ENCODE measurements at regions not wholly inside any gene's neighbourhood (a gene's known extent, or its start where the extent isn't known, plus 50 kb on each side); places are given as distances from the start of the nearest gene placed in this dataset.
A peak's percentile ranks its signal among the peaks of the same experiment; 100 is the strongest.
"Not testable (repeated sequence)": the region's sequence is repeated elsewhere in the genome, so short reads cannot be mapped to it uniquely, and the experiment has no call there.

DNA sequence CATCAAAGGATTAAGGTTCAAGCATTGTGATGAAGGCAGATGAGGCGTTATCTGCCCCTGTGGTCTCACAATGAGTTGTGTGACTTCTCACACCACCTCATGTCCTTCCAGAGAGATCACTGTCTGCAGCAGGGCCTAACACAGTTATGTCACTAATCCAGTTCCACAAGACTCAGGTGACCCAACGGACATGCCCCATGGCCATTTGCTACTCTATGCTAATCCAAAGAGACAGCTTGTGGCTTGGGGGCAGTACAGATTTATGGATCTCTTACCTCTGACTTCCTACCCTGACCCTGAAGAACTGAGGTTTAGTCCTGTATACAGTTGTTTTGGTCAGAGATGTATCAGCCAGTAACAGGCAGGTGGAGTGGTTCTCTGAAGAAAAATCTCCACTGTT lies 147.1 kb downstream of the GLUL start:
- Mint-ChIP-seq H3K36me3 (peaks cover 1% of the 10 kb centered on the region), H3K27ac (no peak overlapping the region), H3K9me3 (no peaks in the 10 kb centered on the region), H3K4me1 (peaks cover 2% of the 10 kb centered on the region), H3K4me3 (no peak overlapping the region), H3K27me3 (peaks cover 14% of the 10 kb centered on the region)
- ATAC-seq (ENCODE audit: low read depth): no peak
- no peak for DNase-seq (ENCODE audit: low spot score in 2 of 2)

DNA sequence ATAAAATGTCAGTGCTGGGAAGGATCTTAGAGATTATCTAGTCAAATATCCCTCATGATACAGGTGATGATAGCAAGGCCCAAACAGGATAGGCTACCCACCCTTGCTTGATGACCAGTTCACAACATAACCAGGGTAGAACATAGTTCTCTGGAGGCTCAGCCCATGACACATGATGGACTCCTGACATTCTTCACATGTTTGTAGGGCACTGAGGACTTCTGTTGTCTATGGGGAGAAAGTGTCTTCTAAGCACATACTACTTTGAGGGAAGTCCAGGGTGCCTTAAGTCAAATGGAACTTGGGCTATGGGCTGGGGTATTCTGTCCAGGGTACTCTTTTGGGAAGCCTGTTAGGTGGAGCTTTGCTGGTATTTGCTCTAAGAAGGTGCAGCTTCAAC lies 148.9 kb downstream of the GLUL start:
- ATAC-seq (ENCODE audit: low read depth) (no peak), DNase-seq (ENCODE audit: low spot score in 2 of 2) (no peak)
- Mint-ChIP-seq H3K27ac (no peak overlapping the region), H3K9me3 (no peaks in the 10 kb centered on the region), H3K4me3 (no peak overlapping the region), H3K36me3 (peaks cover 1% of the 10 kb centered on the region), H3K4me1 (no peaks in the 10 kb centered on the region), H3K27me3 (peaks cover 14% of the 10 kb centered on the region)

DNA sequence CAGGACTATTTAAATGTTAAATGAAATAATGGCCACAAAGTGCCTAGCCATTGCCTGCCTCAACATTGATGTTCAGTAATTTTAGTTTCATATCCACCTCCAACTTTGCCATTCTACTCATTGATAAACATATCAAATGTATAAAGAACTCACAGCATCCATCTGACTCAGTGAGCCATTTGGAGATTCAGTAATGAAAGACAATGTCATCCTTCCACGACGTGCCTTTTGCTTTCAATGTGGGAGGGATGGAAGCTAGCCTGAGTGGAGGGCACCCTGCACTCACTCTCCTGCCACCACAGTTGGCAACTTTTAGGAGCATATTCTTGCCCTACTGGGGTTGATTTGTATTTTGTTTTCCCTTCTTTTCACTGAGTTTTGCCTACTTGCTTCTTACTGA lies 151.5 kb downstream of the GLUL start:
- Mint-ChIP-seq H3K4me3 (no peak overlapping the region), H3K36me3 (no peaks in the 10 kb centered on the region), H3K9me3 (no peaks in the 10 kb centered on the region), H3K27ac (no peak overlapping the region), H3K4me1 (peaks cover 10% of the 10 kb centered on the region), H3K27me3 (peaks cover 10% of the 10 kb centered on the region)
- DNase-seq (ENCODE audit: low spot score in 2 of 2) (no peak), ATAC-seq (ENCODE audit: low read depth) (no peak)

DNA sequence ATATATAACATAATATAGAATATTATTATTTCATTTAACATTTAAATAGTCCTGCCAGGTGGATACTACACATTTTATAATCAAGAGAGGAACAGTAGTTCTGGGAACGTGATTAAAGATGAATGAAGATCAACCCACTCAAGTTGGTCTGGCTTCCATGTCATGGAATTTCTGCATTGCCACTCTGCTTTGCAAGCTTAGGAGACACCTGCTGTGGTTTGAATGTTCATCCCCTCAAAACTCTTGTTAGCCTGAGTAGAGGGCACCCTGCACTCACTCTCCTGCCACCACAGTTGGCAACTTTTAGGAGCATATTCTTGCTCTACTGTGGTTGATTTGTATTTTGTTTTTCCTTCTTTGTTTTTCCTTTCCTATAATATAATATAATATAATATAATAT lies 153.2 kb downstream of the GLUL start:
- DNase-seq (ENCODE audit: low spot score in 2 of 2): no peak
- H3K4me3 Mint-ChIP-seq: no peak overlapping the region
- H3K9me3 Mint-ChIP-seq: no peaks in the 10 kb centered on the region
- H3K27me3 Mint-ChIP-seq: peaks cover 7% of the 10 kb centered on the region
- H3K27ac Mint-ChIP-seq: no peak overlapping the region
- ATAC-seq (ENCODE audit: low read depth): no peak
- H3K36me3 Mint-ChIP-seq: no peaks in the 10 kb centered on the region
- peaks cover 10% of the 10 kb centered on the region for H3K4me1 Mint-ChIP-seq

DNA sequence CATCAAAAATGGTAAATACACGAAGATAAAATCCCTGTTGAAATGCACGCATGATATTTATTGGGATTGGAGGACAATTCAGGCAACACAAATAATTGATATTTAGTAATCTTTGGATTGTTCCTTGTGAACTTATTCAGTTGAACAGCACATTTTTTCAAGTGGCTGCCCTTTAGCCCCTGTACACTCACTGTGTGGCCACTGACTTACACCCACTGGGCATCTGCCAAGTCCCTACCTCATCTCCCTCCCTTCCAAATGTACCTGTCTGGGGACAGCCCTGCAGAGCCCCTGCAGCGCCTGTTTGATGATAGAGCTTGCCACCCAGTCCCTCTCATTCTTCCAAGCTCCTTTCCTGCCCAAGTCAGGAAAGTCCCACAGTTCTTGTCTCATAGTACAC lies 154.3 kb downstream of the GLUL start:
- no peak for DNase-seq (ENCODE audit: low spot score in 2 of 2)
- peaks cover 7% of the 10 kb centered on the region for H3K27me3 Mint-ChIP-seq
- no peak for ATAC-seq (ENCODE audit: low read depth)
- H3K4me3 Mint-ChIP-seq: no peak overlapping the region
- peaks cover 10% of the 10 kb centered on the region for H3K4me1 Mint-ChIP-seq
- H3K9me3 Mint-ChIP-seq: no peaks in the 10 kb centered on the region
- H3K36me3 Mint-ChIP-seq: no peaks in the 10 kb centered on the region
- no peak overlapping the region for H3K27ac Mint-ChIP-seq

DNA sequence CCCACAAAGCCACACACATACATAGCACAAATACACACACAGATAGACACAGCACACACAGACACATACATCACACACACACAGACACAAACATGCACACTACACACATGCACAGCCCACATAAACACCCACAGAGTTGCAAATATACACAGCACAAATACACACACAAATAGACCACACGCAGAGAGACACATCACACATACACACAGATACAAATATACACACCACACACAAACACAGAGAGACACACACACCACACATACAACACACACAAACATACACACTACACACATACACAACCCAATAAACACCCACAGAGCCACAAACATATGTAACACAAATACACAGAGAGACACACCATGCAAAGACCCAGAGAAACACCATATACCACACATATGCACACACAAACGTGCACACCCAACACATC lies 154.9 kb downstream of the GLUL start:
- Mint-ChIP-seq H3K27me3 (peaks cover 7% of the 10 kb centered on the region), H3K9me3 (no peaks in the 10 kb centered on the region)

DNA sequence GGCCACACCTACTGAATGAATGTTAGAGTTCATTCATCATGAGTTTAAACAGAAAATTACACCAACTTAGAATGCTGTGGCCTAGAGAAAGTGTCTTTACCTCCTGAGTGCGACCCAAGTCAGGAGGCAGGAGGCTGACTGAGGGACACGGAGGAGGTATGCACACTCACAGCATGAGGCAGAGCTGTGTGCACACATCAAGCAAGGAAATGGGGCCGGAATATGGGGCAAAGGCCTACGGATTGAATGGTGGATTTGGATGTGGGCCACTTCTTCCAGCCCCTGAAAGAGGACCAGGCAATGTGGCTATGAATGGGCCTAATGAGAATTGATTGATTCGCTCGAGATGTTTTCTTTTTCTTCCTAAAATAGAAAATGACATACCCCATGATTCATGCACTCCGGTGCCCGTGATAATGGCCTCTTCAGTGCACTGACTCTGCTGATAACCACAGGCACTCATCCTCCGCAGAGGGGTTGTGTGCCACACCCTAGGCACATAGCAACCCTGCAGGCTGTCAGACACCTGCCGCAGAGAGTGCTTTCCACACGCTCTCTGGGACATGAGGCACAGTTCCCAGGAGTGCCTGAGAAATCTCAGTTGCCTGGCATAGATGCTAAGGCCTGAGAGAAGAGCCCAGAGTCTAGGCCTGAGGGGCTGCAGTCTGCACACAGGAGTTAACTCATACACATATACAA lies 155.5 kb downstream of the GLUL start:
- Mint-ChIP-seq H3K4me1 (peaks cover 10% of the 10 kb centered on the region), H3K9me3 (no peaks in the 10 kb centered on the region), H3K27ac (no peak overlapping the region), H3K36me3 (no peaks in the 10 kb centered on the region), H3K27me3 (peaks cover 5% of the 10 kb centered on the region), H3K4me3 (no peak overlapping the region)
- no peak for DNase-seq (ENCODE audit: low spot score in 2 of 2)
- no peak for ATAC-seq (ENCODE audit: low read depth)

More for the DNA sequence above, 154.9 kb downstream of the GLUL start:
- no peak overlapping the region for H3K27ac Mint-ChIP-seq
- no peak overlapping the region for H3K4me3 Mint-ChIP-seq
- ATAC-seq (ENCODE audit: low read depth): no peak
- H3K36me3 Mint-ChIP-seq: no peaks in the 10 kb centered on the region
- DNase-seq (ENCODE audit: low spot score in 2 of 2): no peak
- peaks cover 10% of the 10 kb centered on the region for H3K4me1 Mint-ChIP-seq

DNA sequence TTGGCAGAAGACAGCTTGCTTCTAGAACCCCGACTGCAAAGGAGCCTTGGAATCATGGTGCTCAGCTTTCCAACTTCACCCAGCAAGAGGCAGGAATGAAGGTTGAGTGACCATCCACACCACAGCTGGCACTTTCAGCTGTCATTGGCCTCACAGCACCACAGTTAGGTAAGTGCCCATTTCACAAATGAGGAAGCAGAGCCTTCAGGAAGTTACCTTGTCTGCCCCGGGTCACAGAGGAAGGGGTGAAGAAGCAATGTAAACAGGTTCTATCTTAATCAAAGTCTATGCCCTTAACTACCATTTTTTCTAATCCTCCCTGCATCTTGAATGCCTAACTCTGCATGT lies 156.0 kb downstream of the GLUL start:
- Mint-ChIP-seq H3K36me3 (no peaks in the 10 kb centered on the region), H3K4me1 (peaks cover 10% of the 10 kb centered on the region), H3K27me3 (peaks cover 5% of the 10 kb centered on the region), H3K9me3 (no peaks in the 10 kb centered on the region), H3K27ac (no peak overlapping the region), H3K4me3 (no peak overlapping the region)
- DNase-seq (ENCODE audit: low spot score in 2 of 2) (no peak), ATAC-seq (ENCODE audit: low read depth) (peak; percentile 46)

DNA sequence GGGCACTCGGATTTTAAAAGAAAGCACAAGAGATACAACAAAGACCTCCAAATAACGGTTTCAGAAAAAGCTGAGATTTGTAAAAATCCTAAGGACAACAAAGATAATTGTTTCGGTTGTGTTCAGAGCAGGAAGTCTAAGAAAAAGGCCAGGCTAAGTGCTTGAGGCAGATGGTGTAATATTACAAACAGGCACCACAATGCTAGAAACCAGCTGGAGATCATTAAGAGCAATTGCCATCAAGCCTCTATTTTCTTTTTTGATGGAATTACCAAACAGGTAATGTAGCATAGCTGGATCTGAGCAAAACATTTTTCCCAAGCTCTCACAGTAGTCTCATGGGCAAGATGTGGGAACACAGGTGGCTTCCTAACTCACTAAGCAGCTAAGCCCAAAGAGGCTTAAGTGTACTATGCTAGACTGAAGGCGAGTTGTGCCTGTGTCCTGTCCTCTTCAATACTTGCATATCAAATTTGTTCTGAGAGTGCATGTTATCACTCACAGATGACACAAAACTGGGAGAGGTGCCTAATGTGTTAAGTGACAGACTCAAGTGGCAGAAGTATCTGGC lies 161.6 kb downstream of the GLUL start:
- H3K27ac Mint-ChIP-seq: no peak overlapping the region
- peaks cover 5% of the 10 kb centered on the region for H3K27me3 Mint-ChIP-seq
- no peak overlapping the region for H3K4me3 Mint-ChIP-seq
- H3K4me1 Mint-ChIP-seq: no peaks in the 10 kb centered on the region
- no peak for ATAC-seq (ENCODE audit: low read depth)
- peaks cover 2% of the 10 kb centered on the region for H3K36me3 Mint-ChIP-seq
- H3K9me3 Mint-ChIP-seq: peaks cover 2% of the 10 kb centered on the region
- no peak for DNase-seq (ENCODE audit: low spot score in 2 of 2)

DNA sequence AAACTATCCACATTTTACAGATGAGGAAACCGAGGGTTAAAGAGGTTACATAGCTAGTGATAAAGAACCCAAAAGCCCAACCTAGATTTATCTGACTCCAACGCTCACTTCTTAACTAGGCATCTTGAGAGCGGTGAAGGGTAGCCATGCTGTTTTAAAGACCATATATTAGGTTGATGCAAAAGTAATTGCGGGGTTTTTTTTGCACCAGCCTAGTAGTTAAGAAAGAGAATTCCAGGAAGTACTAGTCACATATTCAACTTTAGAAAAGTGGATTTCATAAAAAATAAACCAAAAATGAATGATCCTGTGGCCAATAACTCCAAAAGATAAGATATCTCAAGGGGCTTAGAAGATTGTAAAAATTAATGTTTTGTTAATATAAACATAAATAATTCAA lies 162.1 kb downstream of the GLUL start:
- no peak overlapping the region for H3K27ac Mint-ChIP-seq
- H3K4me3 Mint-ChIP-seq: no peak overlapping the region
- no peaks in the 10 kb centered on the region for H3K4me1 Mint-ChIP-seq
- peaks cover 2% of the 10 kb centered on the region for H3K9me3 Mint-ChIP-seq
- no peak for DNase-seq (ENCODE audit: low spot score in 2 of 2)
- peaks cover 5% of the 10 kb centered on the region for H3K27me3 Mint-ChIP-seq
- no peak for ATAC-seq (ENCODE audit: low read depth)
- peaks cover 2% of the 10 kb centered on the region for H3K36me3 Mint-ChIP-seq

DNA sequence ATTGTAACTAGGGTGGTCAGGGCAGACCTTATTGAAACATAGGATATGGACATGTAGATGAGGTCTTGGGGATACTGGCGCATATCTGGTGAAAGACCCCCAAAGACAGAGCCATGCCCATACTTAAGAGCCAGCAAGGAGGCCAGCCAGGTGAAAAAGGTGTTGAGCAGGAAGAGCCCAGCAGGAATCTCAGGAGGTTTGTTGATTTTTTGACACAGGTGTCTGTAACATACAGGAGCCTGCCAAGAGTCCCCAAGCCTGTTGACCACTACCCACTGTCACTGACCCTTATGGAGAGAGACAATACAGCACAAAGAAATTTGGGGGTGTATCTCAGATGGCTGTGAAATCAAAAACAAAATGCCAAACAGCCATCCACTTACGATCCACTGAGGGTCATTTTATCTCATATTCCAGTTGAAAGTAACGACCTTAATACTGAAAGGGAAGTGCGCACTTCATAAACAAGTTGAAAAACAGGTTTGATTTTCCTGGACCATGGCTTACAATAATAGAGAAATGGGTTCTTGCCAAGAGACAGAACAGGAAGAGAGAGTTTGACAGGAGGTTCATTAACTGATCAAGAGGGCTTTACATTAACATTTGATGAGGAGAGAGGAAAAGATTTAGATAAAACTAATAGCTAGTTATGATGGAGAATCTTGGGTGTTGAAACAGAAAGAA lies 163.6 kb downstream of the GLUL start:
- no peaks in the 10 kb centered on the region for H3K4me1 Mint-ChIP-seq
- peaks cover 2% of the 10 kb centered on the region for H3K36me3 Mint-ChIP-seq
- H3K27ac Mint-ChIP-seq: no peak overlapping the region
- H3K27me3 Mint-ChIP-seq: peaks cover 5% of the 10 kb centered on the region
- DNase-seq (ENCODE audit: low spot score in 2 of 2) (no peak), ATAC-seq (ENCODE audit: low read depth) (no peak)
- no peak overlapping the region for H3K4me3 Mint-ChIP-seq
- H3K9me3 Mint-ChIP-seq: peaks cover 4% of the 10 kb centered on the region

DNA sequence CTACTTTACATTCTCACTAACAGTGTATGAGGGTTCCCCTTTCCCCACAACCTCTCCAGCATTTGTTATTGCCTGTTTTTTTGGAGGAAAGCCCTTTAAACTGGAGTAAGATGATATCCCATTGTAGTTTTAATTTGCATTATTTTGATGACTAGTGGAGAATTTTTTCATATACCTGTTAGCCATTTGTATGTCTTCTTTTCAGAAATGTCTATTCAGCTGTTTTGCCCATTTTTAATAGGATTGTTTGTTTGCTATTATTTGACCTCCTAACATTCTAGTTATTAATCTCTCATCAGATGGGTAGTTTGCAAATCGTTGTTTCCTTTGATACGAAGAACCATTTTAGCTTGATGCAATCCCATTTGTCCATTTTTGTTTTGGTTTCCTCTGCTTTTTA lies 165.0 kb downstream of the GLUL start:
- Mint-ChIP-seq H3K27ac (no peak overlapping the region), H3K4me1 (no peaks in the 10 kb centered on the region), H3K4me3 (no peak overlapping the region), H3K9me3 (peaks cover 10% of the 10 kb centered on the region), H3K36me3 (peaks cover 2% of the 10 kb centered on the region), H3K27me3 (peaks cover 5% of the 10 kb centered on the region)
- no peak for ATAC-seq (ENCODE audit: low read depth)
- no peak for DNase-seq (ENCODE audit: low spot score in 2 of 2)

DNA sequence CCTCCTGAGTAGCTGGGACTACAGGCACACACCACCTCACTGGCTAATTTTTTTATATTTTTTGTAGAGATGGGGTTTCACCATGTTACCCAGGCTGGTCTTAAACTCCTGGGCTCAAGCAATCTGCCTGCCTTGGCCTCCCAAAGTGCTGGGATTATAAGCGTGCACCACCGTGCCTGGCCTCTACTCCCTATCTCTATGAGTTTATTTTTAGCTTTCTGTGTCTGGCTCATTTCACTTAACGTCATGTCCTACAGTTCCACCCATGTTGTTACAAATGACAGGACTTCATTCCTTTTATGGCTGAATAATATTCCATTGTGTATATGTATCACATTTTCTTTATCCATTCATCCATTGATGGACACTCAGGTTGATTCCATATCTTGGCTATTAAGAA lies 164.2 kb upstream of the ZNF648 start:
- H3K36me3 Mint-ChIP-seq; H3K9me3 Mint-ChIP-seq; DNase-seq (ENCODE audit: low spot score in 2 of 2); ATAC-seq (ENCODE audit: low read depth); H3K27ac Mint-ChIP-seq; H3K4me3 Mint-ChIP-seq; H3K27me3 Mint-ChIP-seq; H3K4me1 Mint-ChIP-seq: not testable (repeated sequence)

DNA sequence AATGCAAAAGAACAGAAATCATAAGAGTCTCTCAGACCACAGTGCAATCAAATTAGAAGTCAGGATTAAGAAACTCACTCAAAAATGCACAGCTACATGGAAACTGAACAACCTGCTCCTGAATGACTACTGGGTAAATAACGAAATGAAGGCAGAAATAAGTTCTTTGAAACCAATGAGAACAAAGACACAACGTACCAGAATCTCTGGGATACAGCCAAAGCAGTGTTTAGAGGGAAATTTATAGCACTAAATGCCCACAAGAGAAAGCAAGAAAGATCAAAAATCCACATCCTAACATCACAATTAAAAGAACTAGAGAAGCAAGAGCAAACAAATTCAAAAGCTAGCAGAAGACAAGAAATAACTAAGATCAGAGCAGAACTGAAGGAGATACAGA lies 160.5 kb upstream of the ZNF648 start:
- not testable (repeated sequence) for ATAC-seq (ENCODE audit: low read depth); H3K27me3 Mint-ChIP-seq; H3K4me3 Mint-ChIP-seq; H3K27ac Mint-ChIP-seq; H3K4me1 Mint-ChIP-seq; H3K36me3 Mint-ChIP-seq; DNase-seq (ENCODE audit: low spot score in 2 of 2)
- H3K9me3 Mint-ChIP-seq: peaks cover 13% of the 10 kb centered on the region

DNA sequence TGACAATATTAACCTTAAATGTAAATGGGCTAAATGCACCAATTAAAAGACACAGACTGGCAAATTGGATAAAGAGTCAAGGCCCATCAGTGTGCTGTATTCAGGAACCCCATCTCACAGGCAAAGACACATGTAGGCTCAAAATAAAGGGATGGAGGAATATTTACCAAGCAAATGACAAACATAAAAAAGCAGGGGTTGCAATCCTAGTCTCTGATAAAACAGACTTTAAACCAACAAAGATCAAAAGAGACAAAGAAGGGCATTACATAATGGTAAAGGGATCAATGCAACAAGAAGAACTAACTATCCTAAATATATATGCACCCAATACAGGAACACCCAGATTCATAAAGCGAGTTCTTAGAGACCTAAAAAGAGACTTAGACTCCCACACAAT lies 159.9 kb upstream of the ZNF648 start:
- DNase-seq (ENCODE audit: low spot score in 2 of 2); H3K36me3 Mint-ChIP-seq; ATAC-seq (ENCODE audit: low read depth); H3K27ac Mint-ChIP-seq; H3K27me3 Mint-ChIP-seq; H3K4me1 Mint-ChIP-seq; H3K4me3 Mint-ChIP-seq: not testable (repeated sequence)
- peaks cover 13% of the 10 kb centered on the region for H3K9me3 Mint-ChIP-seq

All from memory B cell (primary cell).